Skin of body (tissue), 1 donor: ENCODE measurements at regions not wholly inside any gene's neighbourhood (a gene's known extent, or its start where the extent isn't known, plus 50 kb on each side); places are given as distances from the start of the nearest gene placed in this dataset.
"Not testable (repeated sequence)": the region's sequence is repeated elsewhere in the genome, so short reads cannot be mapped to it uniquely, and the experiment has no call there.

Experiments used
- DNase-seq: peaks from one replicate; lab custom pipeline; 2025; lab: John Stamatoyannopoulos, UW

DNA sequence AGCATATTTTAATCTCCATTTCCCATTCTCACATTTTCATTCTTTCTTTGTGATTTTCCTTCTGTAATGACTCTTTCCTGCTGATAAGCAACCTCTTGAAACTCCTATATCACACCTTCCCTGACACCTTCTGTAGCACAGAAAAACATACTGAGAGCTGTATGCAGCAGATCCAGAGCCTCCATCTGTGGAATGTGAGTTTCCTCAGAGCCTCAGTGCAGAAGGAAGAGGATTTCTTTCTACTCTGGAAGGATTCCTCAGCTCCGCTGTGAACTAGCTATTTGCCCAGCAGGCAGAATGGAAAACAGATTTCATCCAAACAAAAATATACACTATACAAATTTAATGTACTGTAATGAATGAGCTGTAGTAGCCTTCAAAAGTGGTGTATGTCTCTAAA, 841.3 kb upstream of the ZWINT start:
- DNase-seq: no peak

DNA sequence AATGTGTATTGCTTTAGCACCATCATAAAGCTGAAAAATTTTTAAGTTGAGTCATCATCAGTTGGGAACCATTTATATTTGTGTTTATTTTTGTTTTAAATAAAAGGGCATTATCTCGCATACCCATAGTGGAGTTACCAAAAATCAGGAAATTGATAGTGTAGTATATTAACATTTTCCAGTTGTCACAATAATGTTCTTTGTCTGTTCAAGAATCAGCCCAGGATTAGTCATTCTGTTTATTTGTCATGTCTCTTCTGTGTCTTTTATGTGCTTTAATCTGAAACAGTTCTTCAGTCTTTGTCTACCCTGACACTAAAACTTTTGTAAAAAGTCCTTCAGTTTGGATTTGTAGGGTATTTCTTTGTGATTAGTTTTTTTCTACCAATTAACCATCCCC, 827.8 kb upstream of the ZWINT start:
- DNase-seq: no peak

DNA sequence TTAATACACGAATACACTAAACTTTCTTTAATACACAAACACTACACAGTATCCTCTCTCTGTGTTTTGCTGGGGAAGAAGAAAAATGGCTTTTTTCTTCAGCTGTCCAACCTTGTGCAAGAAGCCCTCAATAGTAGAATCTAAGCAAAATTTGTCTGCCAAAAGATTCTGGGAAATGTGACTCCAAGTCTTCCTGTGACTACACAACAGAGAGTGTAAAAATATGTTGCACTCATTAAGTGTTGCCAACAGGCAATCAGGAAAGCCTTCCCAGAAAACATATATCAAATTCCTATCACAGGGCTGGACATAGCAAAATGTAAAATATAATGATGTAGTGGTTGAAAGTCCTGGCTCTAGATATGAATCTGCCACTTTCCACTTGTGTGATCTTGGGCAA, 825.1 kb upstream of the ZWINT start:
- no peak for DNase-seq

DNA sequence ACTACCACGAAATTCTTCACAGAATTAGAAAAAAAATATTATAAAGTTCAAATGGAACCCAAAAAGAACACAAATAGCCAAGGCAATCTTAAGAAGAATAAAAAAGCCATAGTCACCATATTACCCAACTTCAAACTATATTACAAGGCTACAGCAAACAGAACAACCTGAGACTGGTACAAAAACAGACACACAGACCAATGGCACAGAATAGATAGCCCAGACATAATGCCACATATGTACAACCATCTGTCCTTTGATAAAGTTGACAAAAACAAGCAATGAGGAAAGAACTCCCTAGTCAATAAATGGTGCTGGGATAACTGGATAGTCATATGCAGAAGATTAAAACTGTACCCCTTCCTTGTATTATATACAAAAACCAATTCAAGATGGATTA, 808.5 kb upstream of the ZWINT start:
- no peak for DNase-seq

DNA sequence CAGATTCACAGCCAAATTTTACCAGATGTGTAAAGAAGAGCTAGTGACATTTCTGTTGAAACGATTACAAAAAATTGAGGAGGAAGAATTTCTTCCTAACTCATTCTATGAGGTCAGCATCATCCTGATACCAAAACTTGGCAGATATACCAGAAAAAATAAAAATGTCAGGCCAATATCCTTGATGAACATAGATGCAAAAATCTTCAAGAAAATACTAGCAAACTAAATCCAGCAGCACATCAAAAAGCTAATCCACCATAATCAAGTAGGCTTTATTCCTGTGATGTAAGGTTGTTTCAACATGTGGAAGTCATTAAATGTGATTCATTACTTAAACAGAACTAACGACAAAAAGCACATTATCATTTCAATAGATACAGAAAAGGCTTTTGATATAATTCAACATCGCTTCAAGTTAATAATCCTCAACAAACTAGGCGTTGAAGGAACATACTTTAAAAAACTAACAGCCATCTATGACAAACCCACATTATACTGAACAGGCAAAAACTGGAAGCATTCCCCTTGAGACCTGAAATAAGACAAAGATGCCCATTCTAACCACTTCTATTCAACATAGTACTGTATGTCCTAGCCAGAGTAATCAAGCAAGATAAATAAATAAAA, 807.7 kb upstream of the ZWINT start:
- no peak for DNase-seq

DNA sequence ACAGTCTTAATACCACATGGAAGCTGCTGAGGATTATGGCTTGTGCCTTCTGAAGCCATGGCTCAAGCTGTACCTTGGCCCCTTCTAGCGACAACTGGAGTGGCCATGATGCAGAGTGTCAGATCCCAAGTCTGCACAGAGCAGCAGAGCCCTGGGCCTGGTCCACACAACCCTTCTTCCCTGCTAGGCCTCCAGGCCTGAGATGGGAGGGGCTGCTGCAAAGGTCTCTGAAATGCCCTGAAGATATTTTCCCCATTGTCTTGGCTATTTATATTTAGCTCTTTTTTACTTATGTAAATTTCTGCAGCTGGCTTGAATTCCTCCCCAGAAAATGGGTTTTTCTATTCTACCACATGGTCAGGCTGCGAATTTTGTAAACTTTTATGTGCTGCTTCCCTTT, 804.6 kb upstream of the ZWINT start:
- no peak for DNase-seq

DNA sequence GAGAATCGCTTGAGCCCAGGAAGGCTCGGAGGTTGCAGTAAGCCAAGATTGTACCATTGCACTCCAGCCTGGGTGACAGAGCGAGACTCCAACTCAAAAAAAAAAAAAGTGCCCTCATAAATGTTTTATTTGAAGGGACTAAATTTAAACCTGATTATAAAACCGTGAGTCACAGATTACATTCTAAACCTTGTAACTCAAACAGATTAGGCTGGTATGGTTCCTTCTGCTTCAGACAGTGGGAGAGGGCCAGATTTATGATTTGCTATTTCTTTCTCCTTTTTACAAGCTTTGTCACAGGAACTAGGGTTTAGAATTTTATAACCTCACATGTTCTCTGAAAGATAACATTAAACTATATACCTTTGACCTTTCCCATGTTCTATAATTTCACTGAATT, 801.2 kb upstream of the ZWINT start:
- DNase-seq: no peak

DNA sequence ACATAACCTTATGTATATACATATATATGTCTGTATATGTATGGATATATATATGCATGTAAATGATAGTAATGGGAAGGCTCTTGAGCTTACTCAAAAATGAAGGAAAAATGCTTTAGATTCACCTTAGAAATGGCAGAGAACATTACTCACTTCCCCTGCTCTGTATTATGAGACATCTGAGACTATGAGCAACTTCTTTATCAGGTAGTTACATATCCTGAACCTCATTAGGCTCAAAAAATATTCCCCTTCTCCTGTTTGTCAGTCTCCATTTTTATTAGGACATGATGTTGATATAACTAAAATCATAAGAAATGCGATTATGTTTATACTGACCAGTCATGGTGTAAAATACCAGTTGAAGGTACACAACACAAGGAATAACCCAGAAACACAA, 800.1 kb upstream of the ZWINT start:
- DNase-seq: no peak

DNA sequence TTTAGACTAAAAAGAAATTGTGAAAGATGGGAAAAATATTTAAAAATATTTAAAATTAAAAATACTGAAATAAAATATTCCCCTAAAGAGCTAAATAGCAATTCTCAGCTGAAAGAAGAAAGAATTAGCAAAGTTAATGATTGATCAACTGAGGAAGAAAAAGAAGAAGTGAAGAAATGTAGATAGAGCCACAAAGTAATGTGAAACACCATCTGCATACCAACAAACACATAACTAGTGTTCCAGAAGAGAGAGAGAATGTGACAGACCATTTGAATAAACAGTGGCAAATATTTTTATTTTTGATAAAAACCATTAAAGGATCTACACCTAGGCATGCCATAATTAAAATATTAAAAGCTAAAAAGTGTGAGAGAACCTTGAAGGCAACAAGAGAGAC, 784.5 kb upstream of the ZWINT start:
- no peak for DNase-seq

DNA sequence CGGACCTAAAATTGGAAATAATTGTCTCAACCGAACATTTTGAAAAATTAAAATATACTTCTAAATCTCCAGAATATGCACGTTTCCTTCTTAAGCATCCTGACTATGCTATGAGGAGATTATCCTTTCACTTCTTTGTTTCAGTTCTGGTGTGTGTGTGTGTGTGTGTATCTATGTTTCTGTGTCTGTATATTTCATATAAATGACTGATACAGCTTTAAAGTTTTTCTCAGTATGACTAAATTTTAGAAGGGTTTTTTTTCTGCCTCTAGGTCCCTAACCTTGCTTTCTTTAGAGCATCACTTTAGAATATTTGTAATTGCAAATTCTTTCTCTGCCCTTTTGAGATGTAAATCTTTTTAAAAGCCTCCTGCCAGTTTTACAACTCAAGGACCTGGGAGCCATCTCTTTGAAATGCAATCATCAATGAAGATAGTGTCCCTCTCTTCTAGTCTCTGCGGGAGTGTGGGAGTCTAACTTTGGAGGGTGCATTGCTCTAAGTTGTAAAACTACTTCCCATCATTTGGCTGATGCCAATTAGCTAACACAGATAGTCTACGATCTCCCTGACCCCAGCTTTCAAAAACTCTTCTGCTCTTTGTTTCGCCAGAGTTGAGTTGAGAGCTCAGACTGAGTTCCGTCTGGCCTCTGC, 782.0 kb upstream of the ZWINT start:
- no peak for DNase-seq

DNA sequence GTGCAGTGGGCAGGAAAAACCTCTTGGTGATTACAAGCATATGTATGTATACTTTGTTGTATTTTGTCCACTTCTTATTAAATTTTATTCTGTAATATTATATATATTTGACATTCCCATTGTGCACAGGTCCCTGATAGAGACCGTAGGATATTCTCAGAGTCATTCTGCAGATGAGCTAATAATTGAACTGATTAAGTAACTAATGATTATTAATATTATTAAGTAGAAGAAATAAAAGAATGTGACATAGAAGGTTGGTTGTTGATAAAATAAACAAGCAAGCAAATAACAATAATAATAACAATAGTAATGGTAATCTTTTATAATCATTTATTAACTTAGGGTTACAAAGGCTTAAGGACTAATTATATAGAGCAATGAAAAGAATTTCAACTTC, 780.6 kb upstream of the ZWINT start:
- DNase-seq: no peak

DNA sequence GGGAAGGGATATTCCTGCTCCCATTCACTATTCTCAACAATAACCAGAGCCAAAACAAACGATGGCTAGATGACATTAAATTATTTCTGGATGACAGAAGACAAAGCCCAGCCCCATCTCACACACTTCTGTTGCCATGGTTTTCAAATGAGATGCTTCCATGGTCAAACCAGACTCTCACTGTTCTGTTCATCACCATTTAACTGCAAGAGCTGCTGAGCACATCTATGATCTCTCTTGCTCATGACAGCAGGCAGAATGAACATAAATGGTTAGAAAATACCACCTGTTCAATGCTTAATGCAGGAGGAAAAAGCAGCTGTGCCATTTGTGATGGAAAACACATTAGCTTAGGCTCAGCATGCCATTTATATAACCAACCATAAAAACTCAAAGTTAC, 758.6 kb upstream of the ZWINT start:
- DNase-seq: no peak

DNA sequence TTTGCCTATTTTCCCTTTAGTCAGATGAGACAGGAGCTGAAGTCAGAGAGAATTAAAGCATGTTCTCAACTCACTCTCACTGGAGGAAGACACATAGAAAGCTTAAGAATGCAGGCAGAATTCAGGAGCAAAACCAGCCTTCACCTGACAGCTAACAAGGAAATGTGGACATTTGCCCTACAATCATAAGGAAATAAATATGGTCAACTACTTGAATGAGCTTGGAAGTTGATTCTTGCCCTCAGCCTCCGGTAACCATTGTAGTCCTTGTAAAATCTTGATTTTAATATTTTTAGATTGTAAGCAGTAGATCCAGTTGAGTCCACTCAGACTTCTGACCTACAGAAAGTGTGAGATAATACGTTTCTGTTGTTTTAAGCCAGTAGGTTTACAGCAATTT, 752.5 kb upstream of the ZWINT start:
- DNase-seq: no peak

DNA sequence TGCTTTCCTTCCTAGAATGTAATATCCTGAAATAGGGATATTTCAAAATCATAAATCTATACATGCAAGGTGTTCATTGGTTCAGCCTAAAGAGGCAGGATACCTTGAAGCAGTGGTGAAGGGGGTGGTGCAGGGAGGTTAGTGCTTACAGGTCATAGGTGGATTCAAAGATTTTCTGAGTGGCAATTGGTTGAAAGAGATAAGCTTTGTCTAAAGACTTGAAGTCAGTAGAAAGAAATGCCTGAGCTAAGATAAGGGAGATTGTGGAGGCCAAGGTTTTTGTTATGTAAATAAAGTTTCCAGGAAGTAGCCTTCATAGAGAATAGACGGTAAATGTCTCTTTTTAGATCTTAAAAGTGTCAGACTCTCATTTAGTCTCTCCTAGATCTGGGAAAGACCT, 741.2 kb upstream of the ZWINT start:
- no peak for DNase-seq

DNA sequence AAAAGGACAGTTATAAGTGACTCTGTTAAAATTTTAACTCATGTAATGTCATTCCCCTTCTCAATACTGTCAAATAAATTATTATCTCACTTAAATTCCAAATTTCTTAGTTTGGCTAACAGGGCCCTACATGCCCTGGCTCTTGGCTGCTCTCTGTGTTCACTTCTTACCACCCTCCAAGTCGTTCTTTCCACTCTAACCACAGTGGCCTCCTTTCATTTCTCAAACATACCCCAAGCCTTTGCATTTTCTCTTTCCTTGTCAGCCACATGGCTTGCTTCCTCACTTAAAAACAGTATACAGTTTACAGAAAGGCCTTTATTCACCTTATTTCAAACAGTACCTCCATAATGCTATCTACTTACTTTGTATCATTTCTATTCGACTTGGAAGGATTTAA, 737.1 kb upstream of the ZWINT start:
- no peak for DNase-seq

DNA sequence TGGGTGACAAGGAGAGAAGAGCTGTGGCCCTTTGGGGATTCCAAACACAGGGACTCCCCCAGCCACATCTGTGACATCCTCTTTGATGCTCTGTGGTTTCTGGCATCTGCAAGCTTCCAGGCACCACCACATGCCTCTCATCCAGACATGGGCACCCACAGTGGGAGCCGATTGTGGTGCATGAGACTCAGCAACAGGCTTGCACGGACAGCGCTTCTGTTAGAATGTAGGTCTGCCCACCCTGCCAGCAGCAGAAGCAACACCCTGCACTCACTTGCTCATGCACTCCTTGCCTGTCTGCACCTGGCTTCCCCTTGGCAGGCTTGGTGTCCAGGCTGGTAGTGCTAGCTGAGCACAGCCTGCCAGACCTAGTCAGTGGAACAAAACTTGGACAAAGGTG, 735.0 kb upstream of the ZWINT start:
- DNase-seq: no peak

DNA sequence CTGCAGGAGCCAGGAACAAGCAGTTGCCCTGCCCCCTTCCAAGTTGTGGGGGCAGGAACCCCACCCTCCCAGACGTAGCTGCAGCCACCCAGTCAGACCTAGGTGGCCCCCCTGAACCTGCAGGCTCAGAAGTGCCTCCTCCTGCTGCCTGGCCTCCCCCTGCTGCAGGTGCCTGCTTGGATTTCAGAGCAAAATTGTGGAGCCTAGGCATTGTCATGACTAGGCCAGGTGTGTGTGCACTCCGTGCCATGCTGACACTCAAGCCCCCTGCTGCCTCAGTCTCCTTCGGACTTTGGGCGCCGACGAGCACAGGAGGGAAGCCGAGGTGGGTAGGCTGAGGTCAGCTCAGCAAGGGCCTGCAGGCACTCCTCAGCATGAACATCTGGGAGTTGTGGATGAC, 733.9 kb upstream of the ZWINT start:
- no peak for DNase-seq

DNA sequence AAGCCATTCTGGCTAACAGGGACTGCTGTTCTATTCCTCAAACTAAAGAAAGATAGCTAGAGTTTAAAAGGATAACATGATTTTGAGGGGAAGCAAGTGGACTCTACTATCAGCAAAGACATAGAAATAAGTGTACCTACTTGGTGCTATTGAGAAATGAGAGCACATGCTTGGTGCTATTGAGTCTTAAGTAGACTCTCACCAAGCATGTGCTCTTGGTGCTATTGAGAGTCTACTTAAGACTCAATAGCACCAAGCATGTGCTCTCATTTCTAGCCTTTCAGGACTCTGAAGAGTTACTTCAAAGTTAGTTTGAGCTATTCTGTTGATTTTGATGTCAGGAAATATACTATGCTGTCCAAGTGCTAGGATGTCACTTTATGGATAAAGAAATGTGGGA, 733.0 kb upstream of the ZWINT start:
- DNase-seq: no peak

DNA sequence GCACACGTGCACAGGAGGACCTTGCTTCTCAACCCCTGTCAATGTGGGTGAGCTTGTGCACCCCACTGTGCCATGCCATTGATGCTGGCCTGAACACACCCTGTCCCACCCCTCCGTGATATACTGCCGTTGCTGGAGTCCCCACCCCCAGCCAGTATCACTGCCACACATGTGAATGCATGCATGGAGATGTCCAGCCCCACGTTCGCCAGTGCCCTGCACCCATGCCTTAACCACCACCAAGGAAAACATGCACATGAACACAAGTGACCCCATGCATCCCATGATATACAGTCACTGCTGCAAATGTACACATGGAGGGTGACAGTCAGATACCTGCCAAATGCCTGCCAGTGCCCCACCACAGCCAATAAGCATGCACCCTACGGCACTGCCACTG, 692.5 kb upstream of the ZWINT start:
- DNase-seq: no peak

DNA sequence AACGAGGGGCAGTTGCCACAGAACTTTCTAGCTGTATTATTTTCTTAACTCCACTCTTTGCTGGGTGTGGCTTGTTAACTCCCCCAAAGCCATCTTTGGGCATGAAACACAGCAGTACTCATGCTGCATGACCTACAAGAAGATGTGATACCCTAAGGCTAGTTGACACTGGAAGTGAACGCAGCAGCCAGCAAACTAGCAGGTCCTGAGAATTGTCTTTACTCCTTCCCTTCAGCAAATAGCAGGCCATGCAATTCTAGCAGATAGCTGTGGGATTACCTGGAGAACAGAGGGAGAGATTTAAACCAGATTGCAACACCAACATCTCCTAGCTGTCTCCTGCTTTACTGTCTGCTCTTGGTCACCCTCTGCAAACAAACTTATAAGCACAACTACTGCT, 688.0 kb upstream of the ZWINT start:
- DNase-seq: no peak

DNA sequence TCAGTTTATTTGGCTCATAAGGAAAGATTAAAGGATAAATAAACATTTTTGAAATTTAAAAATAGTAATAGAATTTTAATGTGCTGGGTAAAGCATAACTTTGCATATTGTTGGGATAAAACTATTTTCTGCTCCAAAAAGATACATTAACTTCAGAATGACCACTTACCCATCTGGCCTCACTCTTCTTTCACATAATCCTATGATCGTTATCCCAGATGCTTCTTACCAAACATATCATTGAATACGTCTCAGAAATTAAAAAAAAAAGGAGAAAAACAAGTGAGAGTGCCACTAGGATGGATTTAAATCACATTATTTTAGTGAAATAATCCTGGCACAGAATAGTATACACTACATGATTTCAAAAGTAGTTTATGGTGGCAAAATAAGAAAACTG, 677.5 kb upstream of the ZWINT start:
- no peak for DNase-seq

DNA sequence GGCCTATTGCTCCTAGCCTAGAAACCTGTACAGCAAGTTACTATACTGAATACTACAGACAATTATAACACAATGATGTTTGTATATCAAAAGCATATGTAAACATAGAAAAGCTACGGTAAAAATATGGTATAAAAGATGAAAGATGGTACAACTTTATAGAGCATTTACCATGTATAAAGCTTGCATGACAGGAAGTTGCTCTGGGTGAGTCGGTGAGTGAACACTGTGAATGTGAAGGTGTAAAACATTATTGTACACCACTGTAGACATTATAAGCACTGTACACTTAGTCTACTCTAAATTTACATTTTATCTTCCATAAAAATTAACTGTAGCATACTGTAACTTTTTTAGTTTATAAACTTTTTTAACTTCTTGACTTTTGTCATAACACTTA, 674.3 kb upstream of the ZWINT start:
- no peak for DNase-seq

DNA sequence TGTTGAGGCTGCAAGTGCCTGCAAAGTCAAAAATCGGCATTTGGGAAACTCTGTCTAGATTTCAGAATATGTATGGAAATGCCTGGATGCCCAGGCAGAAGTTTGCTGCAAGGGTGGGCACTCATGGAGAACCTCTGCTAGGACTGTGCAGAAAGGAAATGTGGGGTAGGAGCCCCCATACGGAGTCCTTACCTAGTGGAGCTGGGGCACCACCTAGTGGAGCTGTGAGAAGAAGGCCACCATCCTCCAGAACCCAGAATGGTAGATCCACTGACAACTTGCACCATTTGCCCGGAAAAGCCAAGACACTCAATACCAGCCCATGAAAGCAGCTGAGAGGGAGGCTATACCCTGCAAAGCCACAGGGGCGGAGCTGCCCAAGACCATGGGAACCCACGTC, 671.2 kb upstream of the ZWINT start:
- DNase-seq: not testable (repeated sequence)

DNA sequence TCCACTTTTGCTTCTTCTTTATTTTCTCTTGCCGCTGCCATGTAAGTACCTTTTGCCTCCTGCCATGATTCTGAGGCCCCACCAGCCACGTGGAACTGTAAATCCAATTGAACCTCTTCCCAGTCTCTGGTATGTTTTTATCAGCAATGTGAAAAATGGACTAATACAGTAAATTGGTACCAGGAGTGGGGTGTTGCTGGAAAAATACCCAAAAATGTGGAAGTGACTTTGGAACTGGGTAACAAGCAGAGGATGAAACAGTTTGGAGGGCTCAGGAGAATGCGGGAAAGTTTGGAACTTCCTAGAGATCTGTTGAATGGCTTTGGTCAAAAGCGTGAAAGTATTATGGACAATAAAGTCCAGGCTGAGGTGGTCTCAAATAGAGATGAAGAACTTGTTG, 670.3 kb upstream of the ZWINT start:
- DNase-seq: no peak
